GM23338 (cell line): ENCODE measurements at regions not wholly inside any gene's neighbourhood (a gene's known extent, or its start where the extent isn't known, plus 50 kb on each side); places are given as distances from the start of the nearest gene placed in this dataset.

Source experiments
- CTCF ChIP-seq, 2 experiments: fragments of 200-600 bp in 1 of 2; sonication (generic) in 1 of 2; conservative IDR thresholded peaks; 2 replicates each; pipeline versions ENCODE4 v1.5.1 to v1.6.1; 2016 to 2017; ENCODE audit warnings: antibody characterized with exemption in 2 of 2, low read depth in 2 of 2, mild to moderate bottlenecking in 2 of 2, moderate library complexity in 1 of 2
- EZH2 ChIP-seq: fragments of 200-600 bp; sonication (generic); IDR thresholded peaks from one replicate; pipeline ENCODE4 v1.8.0; 2017; ENCODE audit warnings: antibody characterized with exemption, mild to moderate bottlenecking, low read depth; ENCODE audit not compliant: unreplicated experiment
- EZH2phosphoT487 ChIP-seq: fragments of 200-600 bp; sonication (generic); IDR thresholded peaks from one replicate; pipeline ENCODE4 v1.8.1; 2018; ENCODE audit warnings: antibody characterized with exemption; ENCODE audit not compliant: unreplicated experiment
- REST ChIP-seq: IDR thresholded peaks from one replicate; pipeline ENCODE4 v1.6.1; 2018; ENCODE audit warnings: antibody characterized with exemption; ENCODE audit not compliant: unreplicated experiment

GRCh38 chr2:172287190-172287589, 140.2 kb upstream of the ITGA6 start:
- TF ChIP-seq REST = no peak
- TF ChIP-seq CTCF (conservative IDR thresholded peaks at IDR 0.05; ENCODE audit: low read depth in 2 of 2) = no peak
- no peak for TF ChIP-seq EZH2
- no peak for TF ChIP-seq EZH2phosphoT487
